Panc1 (cell line): ENCODE measurements at regions not wholly inside any gene's neighbourhood (a gene's known extent, or its start where the extent isn't known, plus 50 kb on each side); places are given as distances from the start of the nearest gene placed in this dataset.

Experiments
- ATAC-seq: fragments of 200-7000 bp; cut with Tn5 transposase; 2 replicates; pipeline ENCODE4 v1.9.1; 2020; ENCODE audit warnings: mild to moderate bottlenecking, moderate library complexity
- BruUV-seq: library from RNA; stranded (reverse); fragments of 400-500 nt; replicated peaks from 2 replicates; lab custom pipeline; 2021; lab: Mats Ljungman, UMichigan
- CTCF ChIA-PET: fragments of 300-600 bp; sonication (Branson Sonifier 250); formaldehyde crosslinking; loops from one replicate; lab custom pipeline; 2022; ENCODE audit warnings: antibody characterized with exemption; lab: Charles Lee
- POLR2A ChIA-PET: fragments of 300-600 bp; sonication (Branson Sonifier 250); formaldehyde crosslinking; loops from one replicate; lab custom pipeline; 2022; ENCODE audit warnings: antibody characterized with exemption; lab: Charles Lee
- DNase-seq: peaks from one replicate; pipeline ENCODE4 v3.0.0-alpha.2; 2010; ENCODE audit warnings: low read depth, low spot score
- H3K27ac ChIP-seq: 2 replicates; pipeline ENCODE4 v1.5.1; 2011; ENCODE audit warnings: mild to moderate bottlenecking, low read length, inconsistent platforms
- H3K27me3 ChIP-seq: fragments of 200-500 bp; sonication (Bioruptor generic); 2 replicates; pipeline ENCODE4 v1.6.0; 2014; ENCODE audit warnings: low read length, inconsistent platforms; ENCODE audit not compliant: control insufficient read depth, insufficient read depth
- H3K36me3 ChIP-seq: fragments of 200-500 bp; sonication (Bioruptor generic); 2 replicates; pipeline ENCODE4 v1.5.1; 2014; ENCODE audit warnings: inconsistent platforms, mild to moderate bottlenecking, low read length, moderate library complexity; ENCODE audit not compliant: control insufficient read depth, insufficient read depth
- H3K4me1 ChIP-seq: 2 replicates; pipeline ENCODE4 v1.5.1; 2011; ENCODE audit warnings: inconsistent platforms, mild to moderate bottlenecking, low read length, moderate library complexity; ENCODE audit not compliant: control insufficient read depth, insufficient read depth
- H3K4me3 ChIP-seq, 2 experiments: 2 replicates each; pipeline ENCODE4 v1.5.1; 2011 to 2012; ENCODE audit warnings: low read depth in 2 of 2, low read length in 2 of 2, mild to moderate bottlenecking in 2 of 2, inconsistent platforms in 1 of 2, moderate library complexity in 1 of 2
- H3K9me3 ChIP-seq: fragments of 200-500 bp; sonication (Bioruptor generic); 2 replicates; pipeline ENCODE4 v1.5.1; 2014; ENCODE audit warnings: low read depth, mild to moderate bottlenecking, inconsistent platforms, low read length, moderate library complexity; ENCODE audit not compliant: control insufficient read depth, insufficient read depth
- POLR2AphosphoS5 ChIP-seq: IDR thresholded peaks from 2 replicates; pipeline ENCODE4 v1.6.1; 2012; ENCODE audit warnings: mild to moderate bottlenecking, low read depth, low read length, moderate library complexity
- REST ChIP-seq, 2 experiments: IDR thresholded peaks; 2 replicates each; pipeline ENCODE4 v1.6.1; 2011 to 2012; ENCODE audit warnings: low read depth in 2 of 2, control low read depth in 1 of 2, low read length in 1 of 2, mild to moderate bottlenecking in 1 of 2, moderate library complexity in 1 of 2; ENCODE audit not compliant: insufficient read depth in 1 of 2
- SIN3A ChIP-seq: IDR thresholded peaks from 2 replicates; pipeline ENCODE4 v1.6.1; 2012; ENCODE audit warnings: low read depth, mild to moderate bottlenecking, low read length, moderate library complexity, borderline replicate concordance; ENCODE audit not compliant: insufficient read depth
- TCF7L2 ChIP-seq: IDR thresholded peaks from 2 replicates; pipeline ENCODE4 v1.6.1; 2011; ENCODE audit warnings: mild to moderate bottlenecking, low read depth, low read length, inconsistent platforms
- in situ Hi-C: cut with HindIII; loops from 2 replicates; pipeline ENCODE4 v1.10.0; 2016; ENCODE audit warnings: low sequenced_read_pairs, low pct_unique_long_range_greater_than_20kb
- intact Hi-C: fragments of 100-400 bp; cut with micrococcal nuclease; formaldehyde crosslinking; loops from one replicate; pipeline ENCODE4 v1.10.0; 2022; ENCODE audit not compliant: unreplicated experiment
- TF ChIP-seq, protein P1 (sequence below): fragments of 450-650 bp; IDR thresholded peaks from 2 replicates; pipeline ENCODE4 v1.5.1; 2017; ENCODE audit warnings: mild to moderate bottlenecking

GRCh38 chr5:175219366-175219765 lies 224.6 kb downstream of the DRD1 start:
- no peaks in the 10 kb centered on the region for H3K36me3 ChIP-seq
- H3K27me3 ChIP-seq = 0 out of 2 replicates have a peak, but pooled peaks cover 2% of the 10 kb centered on the region
- no peak overlapping the region for H3K27ac ChIP-seq
- no peaks in the 10 kb centered on the region for H3K9me3 ChIP-seq
- no TSS peak for BruUV-seq
- in situ Hi-C loops = no loop called here
- DNase-seq (no peak), ATAC-seq (no peak)
- TF ChIP-seq, protein P1, sequence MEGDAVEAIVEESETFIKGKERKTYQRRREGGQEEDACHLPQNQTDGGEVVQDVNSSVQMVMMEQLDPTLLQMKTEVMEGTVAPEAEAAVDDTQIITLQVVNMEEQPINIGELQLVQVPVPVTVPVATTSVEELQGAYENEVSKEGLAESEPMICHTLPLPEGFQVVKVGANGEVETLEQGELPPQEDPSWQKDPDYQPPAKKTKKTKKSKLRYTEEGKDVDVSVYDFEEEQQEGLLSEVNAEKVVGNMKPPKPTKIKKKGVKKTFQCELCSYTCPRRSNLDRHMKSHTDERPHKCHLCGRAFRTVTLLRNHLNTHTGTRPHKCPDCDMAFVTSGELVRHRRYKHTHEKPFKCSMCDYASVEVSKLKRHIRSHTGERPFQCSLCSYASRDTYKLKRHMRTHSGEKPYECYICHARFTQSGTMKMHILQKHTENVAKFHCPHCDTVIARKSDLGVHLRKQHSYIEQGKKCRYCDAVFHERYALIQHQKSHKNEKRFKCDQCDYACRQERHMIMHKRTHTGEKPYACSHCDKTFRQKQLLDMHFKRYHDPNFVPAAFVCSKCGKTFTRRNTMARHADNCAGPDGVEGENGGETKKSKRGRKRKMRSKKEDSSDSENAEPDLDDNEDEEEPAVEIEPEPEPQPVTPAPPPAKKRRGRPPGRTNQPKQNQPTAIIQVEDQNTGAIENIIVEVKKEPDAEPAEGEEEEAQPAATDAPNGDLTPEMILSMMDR = no peak
- TF ChIP-seq SIN3A = no peak
- no peak for TF ChIP-seq POLR2AphosphoS5
- no peak for TF ChIP-seq REST (IDR thresholded peaks at IDR 0.05; ENCODE audit: insufficient read depth in 1 of 2, low read depth in 2 of 2, low read length in 1 of 2)
- TF ChIP-seq TCF7L2 = no peak
- H3K4me3 ChIP-seq = no peak overlapping the region
- CTCF ChIA-PET = no interaction called here
- H3K4me1 ChIP-seq = no peaks in the 10 kb centered on the region
- intact Hi-C loops = no loop called here
- POLR2A ChIA-PET = no interaction called here

- Histone ChIP-seq H3K4me3 (no peak overlapping the region), H3K36me3 (no peaks in the 10 kb centered on the region), H3K27me3 (no peaks in the 10 kb centered on the region), H3K27ac (no peak overlapping the region), H3K4me1 (no peaks in the 10 kb centered on the region), H3K9me3 (no peaks in the 10 kb centered on the region)
- no peak for DNase-seq
- in situ Hi-C loops (no loop called here), intact Hi-C loops (no loop called here)
- ChIA-PET CTCF (no interaction called here), POLR2A (no interaction called here)
- TF ChIP-seq TCF7L2 = no peak
- TF ChIP-seq, protein P1 = no peak
- no peak for TF ChIP-seq REST (IDR thresholded peaks at IDR 0.05; ENCODE audit: insufficient read depth in 1 of 2, low read depth in 2 of 2, low read length in 1 of 2)
- TF ChIP-seq POLR2AphosphoS5 = no peak
- no peak for TF ChIP-seq SIN3A
- ATAC-seq = no peak
- BruUV-seq = no TSS peak
Observed at GRCh38 chr5:175216991-175217390, 227.0 kb downstream of the DRD1 start.
